ENCODE measurements at regions not wholly inside any gene's neighbourhood (a gene's known extent, or its start where the extent isn't known, plus 50 kb on each side); places are given as distances from the start of the nearest gene placed in this dataset.
"Not testable (repeated sequence)": the region's sequence is repeated elsewhere in the genome, so short reads cannot be mapped to it uniquely, and the experiment has no call there.

DNA sequence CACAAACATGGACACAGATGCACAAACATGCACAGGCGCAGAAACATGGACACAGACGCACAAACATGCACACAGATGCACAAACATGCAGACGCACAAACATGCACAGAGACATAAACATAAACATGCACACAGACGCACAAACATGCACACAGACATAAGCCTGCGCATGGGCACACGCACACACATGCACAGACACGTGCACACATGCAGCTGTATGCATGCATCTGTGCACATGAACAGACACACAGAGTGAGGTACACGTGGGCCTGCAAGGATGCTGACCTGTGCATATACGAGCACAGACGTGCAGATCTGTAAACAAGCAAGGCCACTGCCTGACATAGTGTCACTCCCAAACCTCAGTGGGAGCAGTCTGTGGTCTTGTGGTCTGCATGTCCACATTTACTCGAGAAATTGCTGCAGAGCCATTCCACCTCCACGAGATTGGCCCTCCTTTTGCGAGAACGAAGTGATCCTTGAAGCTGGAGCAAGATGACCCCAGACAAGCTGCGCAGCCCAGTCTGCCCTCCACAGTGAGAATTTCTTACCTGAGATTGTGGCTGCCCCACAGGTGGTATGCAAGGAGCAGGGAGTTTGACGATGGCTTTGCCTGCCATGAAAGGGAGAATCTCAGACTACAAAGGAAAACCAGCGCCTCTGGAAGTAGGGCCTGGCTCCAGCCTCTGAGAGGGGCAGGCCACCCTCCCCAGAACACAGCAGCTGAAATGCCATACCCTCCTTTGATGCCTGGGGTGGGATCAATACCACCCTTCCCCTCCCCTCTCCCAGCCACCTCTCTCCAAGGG is 299.9 kb downstream of the BRD1 start:
- DNase-seq (ENCODE audit: low read depth) = no peak

DNA sequence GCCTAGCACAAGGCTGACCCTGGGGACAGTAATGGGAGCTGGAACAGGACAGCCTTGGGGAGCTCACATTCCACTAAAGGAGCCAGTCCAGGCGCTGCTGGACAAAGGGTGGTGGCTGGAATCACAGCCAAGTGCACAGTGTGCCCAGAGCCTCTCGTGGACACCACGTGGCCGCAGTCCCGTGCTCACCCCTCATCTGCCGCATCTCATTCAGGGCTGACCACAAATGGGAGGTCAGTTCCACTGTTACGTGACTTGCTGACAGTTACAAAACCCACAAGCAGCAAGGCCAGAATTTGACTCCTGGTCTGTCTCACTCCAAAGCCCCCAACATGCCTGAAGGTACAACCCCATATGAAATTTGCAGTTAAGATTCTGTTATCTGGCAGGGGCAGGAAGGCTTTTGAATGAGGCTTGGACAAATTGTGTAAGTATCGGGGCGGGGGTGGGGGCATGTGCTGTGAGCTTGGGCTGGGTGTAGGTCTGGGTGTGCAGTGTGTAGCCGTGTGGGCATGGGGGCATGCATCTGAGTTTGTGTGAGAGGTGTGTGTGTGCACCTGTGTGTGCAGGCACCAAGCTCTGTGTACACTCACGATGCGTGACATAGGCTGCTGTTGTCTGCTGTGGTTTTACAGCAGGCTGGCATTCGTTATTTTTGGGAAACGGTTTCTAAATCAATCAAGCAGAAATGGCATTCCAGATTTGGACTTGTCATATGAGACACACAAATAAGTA is 301.7 kb downstream of the BRD1 start:
- DNase-seq (ENCODE audit: low read depth) = no peak

DNA sequence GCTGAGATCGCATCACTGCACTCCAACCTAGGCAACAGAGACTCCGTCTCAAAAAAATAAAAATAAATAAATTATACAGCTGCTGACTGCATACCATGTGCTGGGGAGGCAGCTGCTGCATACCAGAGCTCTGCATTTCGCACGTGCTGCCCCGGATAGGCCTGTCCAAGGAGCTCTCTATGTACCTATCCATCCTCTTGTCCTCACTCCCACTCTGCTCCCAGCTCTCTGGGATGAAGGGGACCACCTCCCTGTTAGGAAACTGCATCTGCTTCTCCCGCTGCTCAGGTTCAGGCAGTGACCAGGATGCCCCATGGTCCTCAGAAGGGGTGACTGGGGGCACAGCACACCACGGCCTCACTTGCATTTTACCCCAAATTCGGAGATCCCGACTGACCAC is 302.3 kb downstream of the BRD1 start:
- no peak for DNase-seq (ENCODE audit: low read depth)

DNA sequence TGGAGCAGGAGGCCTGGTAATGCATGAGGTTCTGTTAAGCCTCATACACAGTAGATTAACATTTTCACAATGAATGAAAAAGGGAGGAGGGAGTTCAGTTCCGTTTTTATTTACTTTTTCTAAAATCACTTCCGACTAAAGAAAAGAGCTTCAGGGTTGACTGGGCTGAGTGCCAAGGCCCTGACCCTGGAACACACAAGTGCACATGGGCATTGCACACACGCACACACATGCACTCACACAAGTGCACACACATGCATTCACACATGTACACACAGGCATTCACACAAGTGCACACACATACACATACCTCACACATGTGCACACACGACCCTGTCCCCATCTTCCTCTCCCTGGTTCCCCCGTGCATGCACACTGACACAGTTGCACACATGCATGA is 303.3 kb downstream of the BRD1 start:
- DNase-seq (ENCODE audit: low read depth) = no peak

DNA sequence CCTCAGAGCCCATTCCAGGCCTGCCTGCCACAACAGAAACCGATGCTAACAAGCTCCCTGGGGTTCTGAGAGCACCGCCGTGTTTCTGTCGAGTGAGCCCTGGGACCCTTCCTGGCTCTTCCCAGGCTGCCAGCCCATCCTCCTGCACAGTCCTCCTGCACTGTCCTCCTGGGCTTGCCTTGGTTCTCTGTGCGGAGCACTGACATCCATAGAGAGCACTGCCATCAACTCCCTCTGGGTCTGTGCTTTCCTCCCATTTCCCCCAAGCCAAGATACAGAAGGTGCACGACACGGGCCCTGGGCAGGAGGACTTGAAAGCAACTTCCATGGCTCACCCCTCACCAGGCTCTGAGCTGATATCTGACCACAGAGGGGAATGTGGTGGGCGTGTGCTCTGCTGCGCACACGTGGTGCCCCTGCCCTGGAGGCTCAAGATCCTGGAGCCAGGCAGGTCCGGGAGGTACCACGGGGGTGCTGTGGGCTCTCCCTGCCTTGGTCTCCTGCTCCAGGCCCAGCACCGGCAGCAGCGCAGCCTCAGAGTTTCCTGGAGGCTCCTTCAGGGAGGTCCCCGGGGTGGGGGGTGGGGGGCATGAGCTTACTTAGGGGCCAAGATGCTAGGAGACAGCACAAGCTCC is 304.2 kb downstream of the BRD1 start:
- DNase-seq (ENCODE audit: low read depth) = no peak

DNA sequence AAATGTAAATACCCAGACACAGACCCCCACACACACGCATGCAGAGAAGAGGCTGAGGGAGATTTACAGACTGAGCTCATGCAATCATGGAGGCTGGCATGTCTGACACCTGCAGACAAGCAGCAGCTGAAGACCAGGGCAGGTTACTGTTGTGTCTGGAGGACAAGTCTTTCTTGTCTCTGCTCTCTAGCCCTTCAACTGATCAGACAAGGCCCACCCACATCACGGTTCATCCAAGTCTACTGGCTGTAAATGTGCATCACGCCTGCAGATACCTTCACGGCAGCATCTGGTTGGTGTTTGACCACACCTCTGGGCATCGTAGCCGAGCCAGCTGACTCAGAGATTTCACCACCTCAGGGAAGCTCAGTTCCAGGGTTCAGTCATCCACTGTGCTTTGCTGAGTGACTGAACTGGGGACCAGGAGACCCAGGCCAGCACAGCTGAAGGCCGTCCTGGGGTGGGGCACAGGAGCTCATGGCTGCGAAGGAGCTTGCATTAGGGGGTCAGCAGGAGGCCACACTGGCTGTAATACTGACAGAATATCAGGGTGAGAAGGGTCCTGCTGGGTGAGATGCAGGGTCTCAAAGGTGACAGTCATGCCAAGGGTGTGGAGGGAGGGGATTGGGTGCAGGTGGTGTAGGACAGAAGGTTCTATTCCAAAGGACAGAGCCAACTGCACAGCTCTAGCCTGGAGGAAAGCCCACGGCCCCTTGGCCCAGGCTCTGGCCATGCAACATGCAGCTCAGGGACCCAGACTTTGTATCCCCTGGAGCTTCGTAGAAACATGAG is 304.9 kb downstream of the BRD1 start:
- DNase-seq (ENCODE audit: low read depth) = no peak

DNA sequence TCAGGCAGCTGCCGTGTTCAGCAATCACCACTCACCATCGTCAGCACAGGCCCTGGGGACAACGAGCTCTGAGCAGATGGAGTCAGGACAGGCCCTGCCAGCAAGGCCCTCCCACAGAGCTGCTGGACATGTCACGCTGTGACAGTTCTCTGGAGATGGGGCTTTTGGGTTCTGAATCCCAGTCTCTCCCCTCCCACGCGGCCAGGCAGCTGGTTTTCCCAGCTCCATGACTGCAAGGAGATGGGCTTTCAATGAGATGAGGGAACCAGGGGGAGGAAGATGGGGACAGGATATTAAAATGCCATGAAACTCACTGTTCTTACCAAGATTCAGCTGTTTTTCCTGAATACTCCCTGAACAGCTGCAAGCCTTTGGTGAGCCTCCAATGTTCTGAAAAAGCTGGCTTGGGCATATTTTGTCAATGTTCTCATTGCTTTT is 305.9 kb downstream of the BRD1 start:
- DNase-seq (ENCODE audit: low read depth) = no peak

DNA sequence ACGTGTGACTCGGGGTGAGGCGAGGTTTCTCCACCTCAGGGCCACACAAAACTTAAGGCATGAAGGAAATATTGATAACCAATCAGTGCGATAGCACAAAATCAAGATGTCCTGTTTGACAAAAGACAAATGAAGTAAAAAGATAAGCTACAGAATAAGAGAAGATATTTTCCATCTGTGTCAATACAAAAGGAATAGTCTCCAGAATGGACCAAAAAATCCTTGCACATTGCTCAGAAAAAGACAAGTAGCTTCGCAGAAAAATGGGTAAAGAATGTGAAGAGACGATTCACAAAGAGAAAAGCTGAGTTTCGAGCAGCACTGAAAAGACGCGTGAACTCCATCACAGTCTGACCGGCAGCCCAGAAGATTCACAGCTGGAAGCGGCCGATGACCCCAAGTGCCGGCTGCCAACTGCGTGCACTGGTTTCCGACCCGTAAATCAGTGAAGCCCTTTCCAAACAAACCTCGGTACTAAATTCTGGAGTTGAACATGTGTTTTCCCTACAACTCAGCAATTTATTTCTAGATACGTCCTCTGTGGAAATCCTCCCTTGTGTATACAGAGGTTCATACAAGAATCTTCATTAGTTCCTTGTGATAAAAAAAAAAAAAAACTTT is 308.4 kb downstream of the BRD1 start:
- no peak for DNase-seq (ENCODE audit: low read depth)

DNA sequence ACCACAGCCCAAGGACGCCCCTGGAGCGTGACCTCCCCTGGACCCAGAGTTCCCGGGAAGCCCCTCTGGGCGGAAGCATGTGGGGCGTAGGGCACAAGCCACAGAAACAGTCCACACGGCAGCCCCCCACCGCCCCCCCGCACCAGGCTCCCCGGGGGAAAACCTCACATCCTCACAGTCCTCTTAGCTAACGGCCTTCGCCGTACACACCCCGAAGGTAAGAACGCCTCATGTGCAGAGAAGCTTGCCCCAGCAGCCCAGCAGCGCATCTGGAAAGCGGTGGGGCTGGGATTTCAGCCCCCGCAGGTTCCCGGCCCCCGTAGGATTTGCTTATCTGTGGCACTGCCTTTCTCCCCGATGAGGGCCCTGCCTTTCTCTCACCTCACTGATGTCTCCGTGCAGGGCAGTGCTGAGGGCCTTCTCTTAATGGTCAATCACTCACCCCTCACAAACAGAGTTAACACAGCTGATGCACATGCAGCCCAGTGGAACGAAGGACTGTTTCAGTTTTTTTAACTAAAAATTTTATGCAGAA is 309.2 kb downstream of the BRD1 start:
- no peak for DNase-seq (ENCODE audit: low read depth)

DNA sequence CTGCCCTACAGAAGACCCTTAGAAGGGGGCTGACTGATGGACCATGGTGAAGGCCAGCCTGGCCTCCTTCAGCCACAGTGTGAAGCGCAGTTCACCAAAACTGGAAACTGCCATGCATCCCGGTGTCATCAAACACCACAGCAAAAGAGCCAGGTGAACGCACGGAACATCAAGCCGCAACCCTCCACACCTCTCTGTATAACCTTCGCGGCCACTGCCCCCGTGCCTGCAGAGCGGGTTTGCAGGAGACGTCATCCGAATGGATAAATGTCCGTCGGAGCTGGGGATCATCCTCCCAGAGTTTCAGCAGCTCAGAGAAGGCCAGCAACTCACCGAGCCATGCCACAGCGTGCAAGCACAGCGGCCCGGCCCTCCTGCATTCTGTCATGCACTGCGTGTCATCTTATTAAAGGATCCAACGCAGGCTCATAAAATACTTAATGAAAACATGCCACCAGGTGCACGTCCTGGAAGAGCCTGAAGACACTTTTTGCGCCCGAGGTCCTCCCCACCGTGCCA is 309.9 kb downstream of the BRD1 start:
- DNase-seq (ENCODE audit: low read depth) = no peak

DNA sequence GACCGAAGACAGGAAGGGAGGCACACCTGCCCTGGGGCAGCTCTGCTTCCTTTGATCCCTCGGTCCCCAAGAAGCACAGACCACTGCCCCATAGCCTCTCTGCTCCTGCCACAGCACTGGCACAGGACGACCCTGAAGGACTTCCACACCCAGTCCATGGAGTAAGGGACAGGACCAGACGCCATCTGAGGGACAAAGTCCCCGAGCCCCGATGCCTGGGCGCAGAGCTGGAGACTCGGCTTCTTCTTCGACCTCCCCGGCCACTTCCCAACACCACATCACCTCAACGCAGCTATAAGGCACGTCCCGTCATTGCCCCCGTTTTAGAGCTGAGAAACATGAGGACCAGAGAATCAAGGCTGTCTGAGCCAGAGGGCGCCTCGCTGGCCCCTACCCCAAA is 310.5 kb downstream of the BRD1 start:
- no peak for DNase-seq (ENCODE audit: low read depth)

DNA sequence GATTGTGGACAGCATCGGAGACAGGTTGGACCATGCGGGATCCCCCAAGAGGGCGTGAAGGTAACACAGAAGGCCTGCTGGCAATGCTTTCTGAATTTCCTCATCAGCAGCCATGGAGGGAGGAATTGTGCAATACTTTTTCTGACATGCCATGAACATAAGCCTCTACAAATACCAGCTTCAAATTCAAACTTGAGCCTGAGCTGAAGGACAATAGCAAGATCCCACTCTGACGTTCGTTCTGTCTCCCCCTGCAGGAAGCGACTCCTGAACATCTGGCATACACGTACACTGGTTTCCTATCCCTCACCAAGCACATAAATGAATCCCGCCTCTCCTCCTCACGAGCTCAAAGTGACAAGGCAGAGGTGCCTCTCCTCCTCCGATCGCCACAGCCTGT is 312.2 kb downstream of the BRD1 start:
- no peak for DNase-seq (ENCODE audit: low read depth)

DNA sequence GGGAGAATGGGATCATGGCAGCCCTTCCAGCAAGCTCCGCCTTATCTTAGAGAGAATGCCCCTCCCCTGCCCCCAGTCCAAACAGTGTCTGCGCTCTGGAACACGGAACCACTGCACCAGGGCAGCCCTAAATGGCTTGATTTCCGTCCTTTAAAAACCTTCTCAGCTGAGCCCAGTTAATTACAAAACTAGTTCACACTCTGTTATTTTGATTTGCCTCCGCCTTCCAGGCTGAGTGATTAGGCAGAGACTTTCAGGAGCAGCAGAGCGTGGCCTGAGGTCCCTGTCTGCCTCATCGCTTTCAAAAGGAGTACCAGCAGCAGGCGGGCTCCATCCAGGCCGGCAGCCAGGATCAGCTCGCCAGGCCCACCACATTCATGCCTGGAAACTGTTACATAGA is 313.0 kb downstream of the BRD1 start:
- no peak for DNase-seq (ENCODE audit: low read depth)

DNA sequence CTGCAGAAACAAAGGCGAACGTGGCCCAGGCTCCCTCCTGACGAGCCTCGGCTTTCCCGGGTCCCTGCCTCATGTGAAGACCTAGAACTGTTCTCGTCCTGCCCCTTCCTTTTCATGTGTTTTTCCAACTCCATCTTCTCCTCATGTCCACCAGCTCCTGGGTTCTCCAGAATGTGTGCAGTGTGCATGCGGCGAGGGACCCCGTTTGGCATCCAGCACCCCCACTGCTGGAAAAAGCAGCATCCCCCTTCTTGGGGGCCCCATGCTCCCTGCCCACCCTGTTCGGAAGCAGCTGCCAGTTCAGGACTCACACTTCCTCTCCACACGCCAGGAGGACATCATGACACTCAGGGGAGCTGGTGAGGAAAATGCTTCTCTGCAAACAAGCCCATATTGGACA is 313.5 kb downstream of the BRD1 start:
- no peak for DNase-seq (ENCODE audit: low read depth)

DNA sequence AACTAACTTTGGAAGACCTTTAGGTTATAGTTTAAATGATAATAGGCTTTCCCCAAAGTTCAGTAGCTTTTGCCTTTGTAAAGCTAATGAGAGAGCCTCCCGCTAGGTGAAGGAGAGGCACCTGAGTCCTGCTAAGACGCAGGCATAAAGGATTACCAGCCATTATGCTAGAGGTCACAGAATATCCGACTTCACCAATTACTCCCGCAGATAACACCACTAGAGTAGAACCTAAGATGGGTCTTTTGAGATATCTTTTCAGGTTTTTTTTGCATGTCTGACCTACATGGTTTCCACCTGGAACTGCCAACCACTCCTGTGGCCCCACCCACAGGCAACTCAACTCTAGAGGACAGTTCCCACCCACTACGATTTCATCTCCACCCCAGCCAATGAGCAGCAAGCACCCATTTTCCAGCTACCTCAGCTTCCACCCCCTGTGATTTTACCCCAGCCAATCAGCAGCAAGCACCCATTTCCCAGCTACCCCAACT is 314.3 kb downstream of the BRD1 start:
- DNase-seq (ENCODE audit: low read depth) = no peak

DNA sequence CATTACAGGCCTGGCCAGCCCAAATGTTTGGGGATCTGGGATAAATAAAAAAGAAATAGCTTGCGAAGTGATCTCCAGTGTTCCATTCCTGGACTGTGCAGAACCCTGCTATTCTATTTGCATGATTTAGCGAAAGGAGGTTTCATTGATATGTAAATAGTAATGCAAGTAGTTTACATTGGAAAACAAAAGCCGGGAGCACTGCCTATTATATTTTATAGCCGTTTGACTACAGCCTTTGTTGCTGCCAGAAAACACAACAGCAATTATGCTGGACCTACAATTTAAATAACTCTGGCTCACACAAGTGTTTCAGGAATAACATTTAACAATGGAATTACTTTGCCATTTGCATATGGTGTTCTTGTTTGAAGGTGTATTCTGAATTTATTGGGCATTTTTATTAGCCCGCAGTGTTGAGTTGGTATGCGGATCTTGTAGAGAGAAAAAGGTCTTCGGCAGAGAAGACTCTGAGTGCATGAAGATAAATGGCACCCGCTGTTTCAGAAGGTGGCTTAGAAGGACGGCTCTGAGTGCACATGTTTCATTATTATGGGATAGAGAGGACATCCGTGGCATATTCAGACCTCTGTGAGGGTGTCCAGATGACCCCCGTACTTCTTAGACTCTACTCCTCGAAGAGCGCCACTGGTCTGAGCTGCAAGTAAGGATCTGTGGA is 315.0 kb downstream of the BRD1 start:
- DNase-seq (ENCODE audit: low read depth) = no peak

DNA sequence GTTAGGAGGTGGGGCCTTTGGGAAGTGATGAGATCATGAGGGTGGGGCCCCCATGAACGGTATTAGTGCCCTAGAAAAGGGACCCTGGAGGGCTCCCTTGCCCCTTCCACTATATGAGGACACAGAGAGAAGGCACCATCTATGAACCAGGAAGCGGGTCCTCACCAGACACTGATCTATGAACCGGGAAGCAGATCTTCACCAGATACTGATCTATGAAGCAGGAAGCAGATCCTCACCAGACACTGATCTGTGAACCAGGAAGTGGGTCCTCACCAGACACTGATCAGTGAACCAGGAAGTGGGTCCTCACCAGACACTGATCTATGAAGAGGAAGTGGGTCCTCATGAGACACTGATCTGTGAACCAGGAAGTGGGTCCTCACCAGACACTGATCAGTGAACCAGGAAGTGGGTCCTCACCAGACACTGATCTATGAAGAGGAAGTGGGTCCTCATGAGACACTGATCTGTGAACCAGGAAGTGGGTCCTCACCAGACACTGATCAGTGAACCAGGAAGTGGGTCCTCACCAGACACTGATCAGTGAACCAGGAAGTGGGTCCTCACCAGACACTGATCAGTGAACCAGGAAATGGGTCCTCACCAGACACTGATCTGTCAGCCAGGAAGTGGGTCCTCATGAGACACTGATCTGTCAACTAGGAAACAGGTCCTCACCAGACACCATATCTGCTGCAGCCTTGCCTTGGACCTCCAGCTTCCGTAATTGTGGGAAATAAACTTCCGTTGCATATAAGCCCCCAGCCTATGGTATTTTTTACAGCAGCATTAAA is 316.1 kb downstream of the BRD1 start:
- not testable (repeated sequence) for DNase-seq (ENCODE audit: low read depth)

DNA sequence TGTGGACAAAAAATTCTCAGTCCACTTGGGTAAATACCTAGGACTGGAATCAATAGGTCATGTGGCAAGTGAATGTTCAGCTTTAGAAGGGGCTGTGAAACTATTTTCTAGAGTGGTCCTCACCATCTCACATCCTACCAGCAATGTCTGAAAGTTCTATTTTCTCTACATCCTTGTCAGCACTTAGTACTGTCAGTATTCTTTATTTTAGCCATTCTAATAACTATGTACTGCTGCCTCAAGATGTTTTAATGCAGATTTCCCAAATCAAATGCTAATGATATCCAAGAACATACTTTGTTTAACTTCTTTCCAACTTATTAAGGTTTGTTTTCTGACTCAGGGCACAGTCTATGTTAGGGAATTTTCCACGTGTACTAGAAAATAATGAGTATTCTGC is 317.0 kb downstream of the BRD1 start:
- no peak for DNase-seq (ENCODE audit: low read depth)

DNA sequence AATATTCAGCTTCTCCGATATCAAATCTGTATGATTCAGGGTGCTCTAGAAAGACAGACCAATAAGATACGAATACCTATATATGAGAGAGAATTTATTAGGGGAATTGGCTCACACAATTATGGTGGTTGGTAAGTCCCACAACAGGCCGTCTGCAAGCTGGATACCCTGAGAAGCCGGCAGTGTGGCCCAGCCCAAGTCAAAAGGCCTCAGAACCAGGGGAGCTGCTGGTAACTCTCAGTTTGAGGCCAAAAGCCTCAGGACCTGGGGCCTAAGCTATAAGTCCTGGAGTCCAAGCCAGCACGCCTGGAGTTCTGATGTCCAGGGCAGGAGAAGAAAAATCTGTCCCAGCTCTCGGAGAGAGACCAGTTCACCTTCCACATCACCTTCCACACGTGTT is 318.7 kb downstream of the BRD1 start:
- no peak for DNase-seq (ENCODE audit: low read depth)

DNA sequence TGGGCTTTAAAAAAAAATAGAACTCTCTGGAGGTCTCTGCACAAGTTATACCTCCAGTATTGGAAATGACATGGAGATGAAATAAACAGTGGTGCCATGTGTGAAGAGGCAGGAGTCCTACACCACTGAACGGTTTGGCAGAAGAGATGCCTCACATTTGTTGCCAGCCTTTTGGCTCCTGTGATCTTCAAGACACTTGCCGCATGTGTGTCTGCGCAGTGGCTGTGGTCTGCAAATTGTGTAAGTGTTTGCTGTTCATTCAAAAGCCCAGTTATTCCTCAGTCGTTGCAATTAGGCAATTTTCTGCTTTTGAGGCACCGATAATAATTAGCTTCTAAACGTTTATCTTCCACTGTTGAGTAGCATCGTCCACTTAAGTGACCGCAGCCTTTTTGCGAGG is 319.1 kb downstream of the BRD1 start:
- DNase-seq (ENCODE audit: low read depth) = no peak
